ENCODE measurements at regions not wholly inside any gene's neighbourhood (a gene's known extent, or its start where the extent isn't known, plus 50 kb on each side); places are given as distances from the start of the nearest gene placed in this dataset.

DNA sequence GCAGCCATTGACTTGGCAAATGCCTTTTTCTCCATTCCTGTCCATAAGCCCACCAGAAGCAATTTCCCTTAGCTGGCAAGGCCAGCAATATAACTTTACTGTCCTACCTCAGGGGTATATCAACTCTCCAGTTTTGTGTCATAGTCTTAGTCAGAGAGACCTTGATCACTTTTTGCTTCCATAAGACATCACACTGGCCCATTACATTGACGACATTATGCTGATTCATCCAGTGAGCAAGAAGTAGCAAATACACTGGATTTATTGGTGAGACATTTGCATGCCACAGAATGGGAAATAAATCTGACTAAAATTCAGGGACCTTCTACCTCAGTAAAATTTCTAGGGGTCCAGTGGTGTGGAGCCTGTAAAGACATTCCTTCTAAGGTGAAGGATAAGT is 649.7 kb upstream of the ANKRD30A start:
- H3K27ac ChIP-seq: no peak overlapping the region
- no peaks in the 10 kb centered on the region for H3K9me3 ChIP-seq
- no peaks in the 10 kb centered on the region for H3K27me3 ChIP-seq
- ATAC-seq (ENCODE audit: low FRiP score in 2 of 2) (no peak), DNase-seq (no peak)
- H3K36me3 ChIP-seq: no peaks in the 10 kb centered on the region
- H3K4me1 ChIP-seq: no peaks in the 10 kb centered on the region
- TF ChIP-seq POLR2A (IDR thresholded peaks at IDR 0.05) (no peak), POLR2AphosphoS5 (IDR thresholded peaks at IDR 0.05) (no peak), EP300 (IDR thresholded peaks at IDR 0.05) (no peak)
- TF ChIP-seq, protein P1, sequence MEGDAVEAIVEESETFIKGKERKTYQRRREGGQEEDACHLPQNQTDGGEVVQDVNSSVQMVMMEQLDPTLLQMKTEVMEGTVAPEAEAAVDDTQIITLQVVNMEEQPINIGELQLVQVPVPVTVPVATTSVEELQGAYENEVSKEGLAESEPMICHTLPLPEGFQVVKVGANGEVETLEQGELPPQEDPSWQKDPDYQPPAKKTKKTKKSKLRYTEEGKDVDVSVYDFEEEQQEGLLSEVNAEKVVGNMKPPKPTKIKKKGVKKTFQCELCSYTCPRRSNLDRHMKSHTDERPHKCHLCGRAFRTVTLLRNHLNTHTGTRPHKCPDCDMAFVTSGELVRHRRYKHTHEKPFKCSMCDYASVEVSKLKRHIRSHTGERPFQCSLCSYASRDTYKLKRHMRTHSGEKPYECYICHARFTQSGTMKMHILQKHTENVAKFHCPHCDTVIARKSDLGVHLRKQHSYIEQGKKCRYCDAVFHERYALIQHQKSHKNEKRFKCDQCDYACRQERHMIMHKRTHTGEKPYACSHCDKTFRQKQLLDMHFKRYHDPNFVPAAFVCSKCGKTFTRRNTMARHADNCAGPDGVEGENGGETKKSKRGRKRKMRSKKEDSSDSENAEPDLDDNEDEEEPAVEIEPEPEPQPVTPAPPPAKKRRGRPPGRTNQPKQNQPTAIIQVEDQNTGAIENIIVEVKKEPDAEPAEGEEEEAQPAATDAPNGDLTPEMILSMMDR (IDR thresholded peaks at IDR 0.05): no peak
- WGBS, 2 donors: 97 to 100% methylated on average over 1 of the region's 1 CpG
- H3K4me3 ChIP-seq: no peak overlapping the region

- Histone ChIP-seq H3K4me3 (no peak overlapping the region), H3K4me1 (no peaks in the 10 kb centered on the region), H3K27me3 (no peaks in the 10 kb centered on the region), H3K9me3 (no peaks in the 10 kb centered on the region), H3K27ac (no peak overlapping the region), H3K36me3 (no peaks in the 10 kb centered on the region)
- WGBS, 2 donors: 79 to 85% methylated on average over 2 of the region's 2 CpGs
- no peak for DNase-seq
- TF ChIP-seq POLR2A (IDR thresholded peaks at IDR 0.05): no peak
- no peak for TF ChIP-seq POLR2AphosphoS5 (IDR thresholded peaks at IDR 0.05)
- TF ChIP-seq, protein P1 (IDR thresholded peaks at IDR 0.05): no peak
- no peak for ATAC-seq (ENCODE audit: low FRiP score in 2 of 2)
These were observed 650.9 kb upstream of the ANKRD30A start for GRCh38 chr10:36474456-36474855.

GRCh38 chr10:36473122-36473521 is 652.3 kb upstream of the ANKRD30A start:
- TF ChIP-seq POLR2AphosphoS5 (IDR thresholded peaks at IDR 0.05) (no peak), POLR2A (IDR thresholded peaks at IDR 0.05) (no peak), EP300 (IDR thresholded peaks at IDR 0.05) (no peak)
- TF ChIP-seq, protein P1 (IDR thresholded peaks at IDR 0.05): no peak
- Histone ChIP-seq H3K9me3 (no peaks in the 10 kb centered on the region), H3K27me3 (no peaks in the 10 kb centered on the region), H3K4me3 (no peak overlapping the region), H3K27ac (no peak overlapping the region), H3K36me3 (no peaks in the 10 kb centered on the region), H3K4me1 (no peaks in the 10 kb centered on the region)
- DNase-seq: no peak
- WGBS, 2 donors: 73 to 81% methylated on average over 4 of the region's 4 CpGs
- no peak for ATAC-seq (ENCODE audit: low FRiP score in 2 of 2)

DNA sequence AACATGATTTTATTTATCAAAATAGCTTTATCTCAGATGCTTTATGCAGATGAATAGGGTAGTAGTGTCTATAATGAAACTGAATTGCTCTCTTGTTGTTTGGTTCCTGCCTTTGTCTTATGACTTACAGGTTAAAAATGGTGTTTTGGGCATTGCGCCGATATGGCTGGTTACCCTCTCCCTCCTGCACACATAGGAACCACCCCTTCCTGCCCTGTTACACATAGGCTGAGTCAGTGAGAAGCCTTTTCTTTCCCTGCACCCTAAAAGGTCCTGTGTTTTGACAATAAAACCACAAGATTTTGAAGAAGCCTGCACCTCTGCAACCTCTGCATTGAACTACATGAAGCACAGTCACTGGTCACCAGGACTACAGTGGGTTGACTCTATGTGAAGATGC is 655.8 kb upstream of the ANKRD30A start:
- 84 to 100% methylated on average over 2 of the region's 2 CpGs for WGBS, 2 donors
- ATAC-seq (ENCODE audit: low FRiP score in 2 of 2): no peak
- Histone ChIP-seq H3K4me1 (no peaks in the 10 kb centered on the region), H3K4me3 (no peak overlapping the region), H3K27me3 (no peaks in the 10 kb centered on the region), H3K36me3 (no peaks in the 10 kb centered on the region), H3K27ac (no peak overlapping the region), H3K9me3 (no peaks in the 10 kb centered on the region)
- TF ChIP-seq EP300 (IDR thresholded peaks at IDR 0.05) (no peak), POLR2AphosphoS5 (IDR thresholded peaks at IDR 0.05) (no peak), POLR2A (IDR thresholded peaks at IDR 0.05) (no peak)
- TF ChIP-seq, protein P1 (IDR thresholded peaks at IDR 0.05): no peak
- DNase-seq: no peak

GRCh38 chr10:36468620-36469019 is 656.8 kb upstream of the ANKRD30A start:
- Histone ChIP-seq H3K9me3 (no peaks in the 10 kb centered on the region), H3K4me3 (no peak overlapping the region), H3K27ac (no peak overlapping the region), H3K27me3 (no peaks in the 10 kb centered on the region), H3K36me3 (no peaks in the 10 kb centered on the region), H3K4me1 (no peaks in the 10 kb centered on the region)
- DNase-seq (no peak), ATAC-seq (ENCODE audit: low FRiP score in 2 of 2) (no peak)
- WGBS, 2 donors: 94 to 96% methylated on average over 3 of the region's 3 CpGs
- TF ChIP-seq, protein P1 (IDR thresholded peaks at IDR 0.05): no peak
- TF ChIP-seq EP300 (IDR thresholded peaks at IDR 0.05) (no peak), POLR2A (IDR thresholded peaks at IDR 0.05) (no peak), POLR2AphosphoS5 (IDR thresholded peaks at IDR 0.05) (no peak)

Measured in upper lobe of left lung (tissue), 6 donors.